Right renal cortex interstitium (tissue), 3 donors: ENCODE measurements at regions not wholly inside any gene's neighbourhood (a gene's known extent, or its start where the extent isn't known, plus 50 kb on each side); places are given as distances from the start of the nearest gene placed in this dataset.

ENCODE experiments used
- DNase-seq, 3 donors: peaks; one replicate each; pipeline ENCODE4 v3.0.0-alpha.2; 2013; ENCODE audit warnings: low read depth in 3 of 3, low spot score in 2 of 3

GRCh38 chr1:73775896-73776295, 422.1 kb downstream of the LRRIQ3 start:
- DNase-seq, result no peak

GRCh38 chr1:73772941-73773340, 425.0 kb downstream of the LRRIQ3 start:
- no peak for DNase-seq

- no peak for DNase-seq
These were observed 426.6 kb downstream of the LRRIQ3 start for GRCh38 chr1:73771396-73771795.

- no peak for DNase-seq
These were observed 427.7 kb downstream of the LRRIQ3 start for GRCh38 chr1:73770109-73770905.

- no peak for DNase-seq
These were observed 431.1 kb downstream of the LRRIQ3 start for GRCh38 chr1:73766786-73767348.

- no peak for DNase-seq
These were observed 432.3 kb downstream of the LRRIQ3 start for GRCh38 chr1:73765551-73766233.

GRCh38 chr1:73761559-73761958, 436.4 kb downstream of the LRRIQ3 start:
- DNase-seq, result no peak

- DNase-seq, result no peak
These were observed 439.0 kb downstream of the LRRIQ3 start for GRCh38 chr1:73759011-73759410.

GRCh38 chr1:73756817-73757216, 441.2 kb downstream of the LRRIQ3 start:
- DNase-seq, result no peak

GRCh38 chr1:73755649-73756048, 442.3 kb downstream of the LRRIQ3 start:
- no peak for DNase-seq

GRCh38 chr1:73749996-73750395, 448.0 kb downstream of the LRRIQ3 start:
- no peak for DNase-seq

- DNase-seq, result no peak
These were observed 453.0 kb downstream of the LRRIQ3 start for GRCh38 chr1:73744985-73745384.

- no peak for DNase-seq
These were observed 461.9 kb downstream of the LRRIQ3 start for GRCh38 chr1:73736125-73736524.

- no peak for DNase-seq
These were observed 470.9 kb downstream of the LRRIQ3 start for GRCh38 chr1:73727036-73727435.

GRCh38 chr1:73722055-73722454, 475.9 kb downstream of the LRRIQ3 start:
- DNase-seq, result no peak

GRCh38 chr1:73717976-73718375, 480.0 kb downstream of the LRRIQ3 start:
- DNase-seq, result no peak

GRCh38 chr1:73711089-73711488, 486.9 kb downstream of the LRRIQ3 start:
- DNase-seq, result no peak

GRCh38 chr1:73701826-73702225, 496.1 kb downstream of the LRRIQ3 start:
- no peak for DNase-seq

GRCh38 chr1:73676186-73676585, 521.8 kb downstream of the LRRIQ3 start:
- DNase-seq, result no peak

- DNase-seq, result no peak
These were observed 522.9 kb downstream of the LRRIQ3 start for GRCh38 chr1:73674945-73675561.

- DNase-seq, result no peak
These were observed 524.0 kb downstream of the LRRIQ3 start for GRCh38 chr1:73673971-73674370.
